ENCODE measurements at regions not wholly inside any gene's neighbourhood (a gene's known extent, or its start where the extent isn't known, plus 50 kb on each side); places are given as distances from the start of the nearest gene placed in this dataset.

- Mint-ChIP-seq H3K9me3 (no peaks in the 10 kb centered on the region), H3K36me3 (ENCODE audit: low read depth) (no peaks in the 10 kb centered on the region), H3K27me3 (ENCODE audit: insufficient read depth) (peaks cover 36% of the 10 kb centered on the region), H3K27ac (no peak overlapping the region), H3K4me1 (ENCODE audit: low read depth) (no peaks in the 10 kb centered on the region), H3K4me3 (no peak overlapping the region)
- DNase-seq: no peak
- TF ChIP-seq CTCF (IDR thresholded peaks at IDR 0.05): no peak
These were observed 87.1 kb downstream of the TEX29 start for GRCh38 chr13:111407381-111408131.

DNA sequence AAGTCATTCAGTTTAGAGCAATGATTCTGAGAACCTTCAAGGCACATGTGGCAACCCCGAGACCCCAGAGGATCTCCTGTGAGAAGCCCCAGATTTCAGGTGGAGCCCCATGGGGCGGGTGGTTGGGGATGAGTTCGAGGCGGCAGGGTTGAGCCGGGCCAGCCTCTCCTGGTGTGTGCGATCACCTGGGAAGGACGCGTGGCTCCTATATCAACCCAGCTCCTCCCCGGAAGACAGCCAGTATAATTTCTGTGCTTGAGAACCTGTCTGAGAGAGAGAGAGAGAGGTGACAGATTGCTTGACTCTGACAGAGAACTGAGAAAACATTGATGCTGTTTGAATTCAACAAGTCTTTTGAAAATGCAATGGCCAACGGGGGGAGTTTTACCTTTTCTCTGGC is 89.0 kb downstream of the TEX29 start:
- Mint-ChIP-seq H3K4me1 (ENCODE audit: low read depth) (no peaks in the 10 kb centered on the region), H3K27me3 (ENCODE audit: insufficient read depth) (peaks cover 34% of the 10 kb centered on the region)
- no peak for TF ChIP-seq CTCF (IDR thresholded peaks at IDR 0.05)

DNA sequence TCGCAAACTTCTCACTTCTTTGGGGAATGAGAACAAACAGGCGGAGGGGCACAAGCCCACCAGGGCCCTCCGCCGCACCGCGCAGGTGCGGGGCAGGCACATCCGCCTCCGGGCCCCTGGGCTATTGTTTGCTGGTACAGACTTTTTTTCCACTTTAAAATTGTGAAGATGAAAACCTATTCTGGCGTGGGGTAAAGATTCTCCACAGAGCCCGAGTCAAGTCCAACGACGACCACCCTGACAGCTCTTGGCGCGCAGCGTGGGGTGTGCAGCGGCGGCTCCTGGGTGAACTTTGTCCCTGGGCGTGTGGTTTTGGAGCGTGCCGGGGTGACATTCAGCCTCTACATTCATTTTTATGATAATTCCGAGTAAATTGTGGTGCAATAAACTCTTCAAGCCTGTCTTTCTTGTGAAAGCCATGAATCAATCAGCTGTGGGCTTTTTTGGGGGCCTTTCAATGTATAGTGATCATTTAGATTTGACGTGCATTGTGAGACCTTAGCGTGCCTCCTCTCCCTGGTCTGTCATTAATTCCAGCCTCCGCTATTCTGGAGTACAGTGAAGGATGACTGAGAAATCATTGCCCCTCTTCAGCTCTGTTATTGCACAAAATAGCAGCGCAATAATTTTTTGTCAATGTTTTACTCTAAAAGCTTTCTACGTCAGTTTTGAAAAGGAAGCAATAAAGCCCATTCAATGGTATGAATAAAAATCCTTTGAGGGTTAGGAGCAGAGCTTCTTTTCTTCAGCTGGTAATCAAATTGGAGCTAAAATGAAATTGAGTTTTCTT is 90.0 kb downstream of the TEX29 start:
- Mint-ChIP-seq H3K9me3 (no peaks in the 10 kb centered on the region), H3K4me1 (ENCODE audit: low read depth) (no peaks in the 10 kb centered on the region), H3K27me3 (ENCODE audit: insufficient read depth) (peaks cover 32% of the 10 kb centered on the region), H3K27ac (no peak overlapping the region), H3K4me3 (no peak overlapping the region), H3K36me3 (ENCODE audit: low read depth) (no peaks in the 10 kb centered on the region)
- TF ChIP-seq CTCF (IDR thresholded peaks at IDR 0.05): no peak
- no peak for DNase-seq

More for the DNA sequence above, 89.0 kb downstream of the TEX29 start:
- Mint-ChIP-seq H3K4me3 (no peak overlapping the region), H3K27ac (no peak overlapping the region), H3K9me3 (no peaks in the 10 kb centered on the region), H3K36me3 (ENCODE audit: low read depth) (no peaks in the 10 kb centered on the region)
- DNase-seq: no peak

DNA sequence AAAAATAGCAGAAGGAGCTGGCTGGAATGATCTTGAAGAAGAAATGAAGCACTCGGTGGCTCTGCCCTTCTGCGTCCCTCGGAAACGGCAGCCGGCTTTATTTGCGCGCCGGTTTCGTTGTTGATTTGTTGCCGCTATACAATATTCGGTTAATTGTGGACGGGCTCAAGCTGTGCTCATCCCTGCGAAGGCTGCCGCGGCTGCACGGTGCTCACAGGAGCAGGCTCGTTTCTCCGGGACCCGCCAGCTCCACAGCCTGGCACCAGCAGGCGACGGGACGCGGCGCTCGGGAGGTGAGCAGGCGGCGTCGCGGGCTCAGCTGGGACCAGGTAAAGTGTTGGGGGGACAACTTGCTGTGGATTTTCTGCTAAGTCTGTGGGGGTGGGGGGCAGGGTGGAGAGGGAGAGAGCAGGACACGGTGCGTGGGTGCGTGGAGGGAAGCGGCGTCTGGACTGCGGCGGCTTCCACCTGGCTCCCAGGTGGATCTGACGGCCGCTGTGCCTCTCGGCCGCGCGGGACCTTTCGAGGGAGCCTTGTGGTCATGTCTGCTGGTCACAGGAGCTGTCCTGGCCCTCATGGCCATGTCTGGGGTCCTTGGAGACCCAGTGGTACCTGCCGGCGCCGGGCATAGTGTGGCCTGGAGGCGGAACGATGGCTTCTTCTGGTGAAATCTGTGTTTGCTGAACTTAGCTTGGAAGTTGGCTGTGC is 90.9 kb downstream of the TEX29 start:
- Mint-ChIP-seq H3K36me3 (ENCODE audit: low read depth) (no peaks in the 10 kb centered on the region), H3K4me3 (no peak overlapping the region), H3K27ac (no peak overlapping the region), H3K9me3 (no peaks in the 10 kb centered on the region), H3K27me3 (ENCODE audit: insufficient read depth) (peaks cover 32% of the 10 kb centered on the region), H3K4me1 (ENCODE audit: low read depth) (no peaks in the 10 kb centered on the region)
- no peak for DNase-seq
- TF ChIP-seq CTCF (IDR thresholded peaks at IDR 0.05): no peak

- Mint-ChIP-seq H3K27ac (no peak overlapping the region), H3K9me3 (no peaks in the 10 kb centered on the region), H3K36me3 (ENCODE audit: low read depth) (no peaks in the 10 kb centered on the region), H3K4me1 (ENCODE audit: low read depth) (no peaks in the 10 kb centered on the region), H3K27me3 (ENCODE audit: insufficient read depth) (peaks cover 33% of the 10 kb centered on the region), H3K4me3 (no peak overlapping the region)
- no peak for DNase-seq
- no peak for TF ChIP-seq CTCF (IDR thresholded peaks at IDR 0.05)
These were observed 91.6 kb downstream of the TEX29 start for GRCh38 chr13:111411919-111412650.
